Endothelial cell of umbilical vein (primary cell): ENCODE measurements at regions not wholly inside any gene's neighbourhood (a gene's known extent, or its start where the extent isn't known, plus 50 kb on each side); places are given as distances from the start of the nearest gene placed in this dataset.

ENCODE experiments used
- BruUV-seq: library from RNA; stranded (reverse); fragments of 400-500 nt; replicated peaks from 2 replicates; lab custom pipeline; 2021; lab: Mats Ljungman, UMichigan
- CTCF ChIA-PET: fragments of 300-600, 350-600 bp; sonication (Branson Sonifier 250); formaldehyde crosslinking; loops from one replicate; lab custom pipeline; 2021; ENCODE audit warnings: antibody characterized with exemption, inconsistent platforms; lab: Charles Lee
- POLR2A ChIA-PET: fragments of 300-600, 350-600 bp; sonication (Branson Sonifier 250); formaldehyde crosslinking; loops from one replicate; lab custom pipeline; 2021; ENCODE audit warnings: antibody characterized with exemption, inconsistent platforms; lab: Charles Lee
- DNase-seq: peaks from one replicate; pipeline ENCODE4 v3.0.0-alpha.2; 2011; ENCODE audit warnings: low read depth, low spot score
- FAIRE-seq: peaks from 2 replicates; lab custom pipeline; 2011; peaks lifted over from hg19 to GRCh38; lab: Jason Lieb, UNC
- H2AFZ ChIP-seq: 2 replicates; pipeline ENCODE4 v1.6.0; 2012; ENCODE audit warnings: low read depth, low read length, control low read depth, inconsistent platforms
- H3K27ac ChIP-seq: 2 replicates; pipeline ENCODE4 v1.5.1; 2011; ENCODE audit warnings: low read depth, mild to moderate bottlenecking, control low read depth, low read length, moderate library complexity; ENCODE audit not compliant: insufficient read depth
- H3K27me3 ChIP-seq, 2 experiments: 2 replicates each; pipeline versions ENCODE4 v1.6.0 to v1.6.1; 2011; ENCODE audit warnings: low read length in 2 of 2, mixed read lengths in 1 of 2; ENCODE audit not compliant: control insufficient read depth in 2 of 2, insufficient read depth in 2 of 2
- H3K36me3 ChIP-seq, 2 experiments: 2 replicates in 1 of 2; 3 replicates in 1 of 2; pipeline ENCODE4 v1.5.1; 2011; ENCODE audit warnings: low read length in 2 of 2, mild to moderate bottlenecking in 1 of 2, moderate library complexity in 1 of 2; ENCODE audit not compliant: control insufficient read depth in 2 of 2, insufficient read depth in 2 of 2; ENCODE audit errors: extremely low read depth in 1 of 2
- H3K4me1 ChIP-seq: 3 replicates; pipeline ENCODE4 v1.5.1; 2011; ENCODE audit warnings: mild to moderate bottlenecking, low read length; ENCODE audit not compliant: control insufficient read depth, insufficient read depth; ENCODE audit errors: extremely low read depth
- H3K4me2 ChIP-seq: 2 replicates; pipeline ENCODE4 v1.6.1; 2011; ENCODE audit warnings: low read length, control low read depth, mixed read lengths; ENCODE audit not compliant: insufficient read depth
- H3K4me3 ChIP-seq, 3 experiments: fragments of 200-600 bp in 1 of 3; sonication (generic), shearing (Covaris generic) in 1 of 3; replicated peaks in 1 of 3; 2 replicates each; pipeline ENCODE4 v1.5.1; 2011 to 2016; ENCODE audit warnings: control low read depth in 3 of 3, low read length in 3 of 3, mild to moderate bottlenecking in 2 of 3, inconsistent platforms in 1 of 3, low read depth in 1 of 3, moderate library complexity in 1 of 3; ENCODE audit not compliant: insufficient read depth in 1 of 3
- H3K79me2 ChIP-seq: 2 replicates; pipeline ENCODE4 v1.6.0; 2012; ENCODE audit warnings: low read length, inconsistent platforms; ENCODE audit not compliant: control insufficient read depth, insufficient read depth
- H3K9ac ChIP-seq: replicated peaks from 2 replicates; pipeline ENCODE3; 2011; ENCODE audit warnings: low read length, control low read depth; ENCODE audit not compliant: insufficient read depth; ENCODE audit errors: extremely low read depth
- H3K9me1 ChIP-seq: replicated peaks from 3 replicates; pipeline ENCODE4 v1.6.0; 2011; ENCODE audit warnings: mild to moderate bottlenecking, low read length; ENCODE audit not compliant: control insufficient read depth, insufficient read depth; ENCODE audit errors: extremely low read depth
- H3K9me3 ChIP-seq: replicated peaks from 2 replicates; pipeline ENCODE4 v1.5.1; 2012; ENCODE audit warnings: low read length, inconsistent platforms; ENCODE audit not compliant: control insufficient read depth, insufficient read depth
- H4K20me1 ChIP-seq: replicated peaks from 2 replicates; pipeline ENCODE3; 2011; ENCODE audit warnings: mild to moderate bottlenecking, low read length; ENCODE audit not compliant: control insufficient read depth, insufficient read depth; ENCODE audit errors: extremely low read depth
- CTCF ChIP-seq, 2 donors: IDR thresholded peaks; 1 replicate in 1 of 2; 2 replicates in 1 of 2; pipeline ENCODE4 v1.5.1; 2011; ENCODE audit warnings: low read length in 2 of 2, mild to moderate bottlenecking in 2 of 2, moderate library complexity in 2 of 2, control low read depth in 1 of 2, inconsistent platforms in 1 of 2, low read depth in 1 of 2; ENCODE audit not compliant: insufficient read depth in 1 of 2; ENCODE audit errors: extremely low read depth in 1 of 2
- EZH2 ChIP-seq: IDR thresholded peaks from 2 replicates; pipeline ENCODE4 v1.6.1; 2012; ENCODE audit warnings: borderline replicate concordance, low read depth, mild to moderate bottlenecking, moderate library complexity, low read length, inconsistent platforms; ENCODE audit not compliant: severe bottlenecking
- FOS ChIP-seq: IDR thresholded peaks from 2 replicates; pipeline ENCODE4 v1.6.1; 2011; ENCODE audit warnings: mild to moderate bottlenecking, low read length, moderate library complexity, borderline replicate concordance; ENCODE audit not compliant: insufficient read depth
- GATA2 ChIP-seq: IDR thresholded peaks from 2 replicates; pipeline ENCODE4 v1.7.0; 2011; ENCODE audit warnings: low read depth, mild to moderate bottlenecking, moderate library complexity, mixed read lengths, low read length; ENCODE audit not compliant: insufficient read length, insufficient read depth
- JUN ChIP-seq: IDR thresholded peaks from 2 replicates; pipeline ENCODE4 v1.6.1; 2011; ENCODE audit warnings: borderline replicate concordance, low read depth; ENCODE audit not compliant: insufficient read length, insufficient read depth
- MYC ChIP-seq: IDR thresholded peaks from one replicate; pipeline ENCODE4 v1.6.1; 2011; ENCODE audit warnings: mild to moderate bottlenecking, low read depth, low read length
- POLR2A ChIP-seq: IDR thresholded peaks from 2 replicates; pipeline ENCODE4 v1.6.1; 2012; ENCODE audit warnings: low read depth, mild to moderate bottlenecking, control low read depth, low read length
- POLR2AphosphoS5 ChIP-seq: IDR thresholded peaks from 2 replicates; pipeline ENCODE4 v1.6.1; 2012; ENCODE audit warnings: low read depth, mild to moderate bottlenecking, control low read depth, low read length, moderate library complexity; ENCODE audit not compliant: insufficient read depth
- dilution Hi-C: fragments of 300-500 bp; cut with MboI; formaldehyde crosslinking; loops from one replicate; pipeline ENCODE4 v1.15.0; 2019; ENCODE audit warnings: low sequenced_read_pairs; ENCODE audit not compliant: extremely low pct_ligation_motif_present
- intact Hi-C: fragments of 100-400 bp; cut with micrococcal nuclease; formaldehyde crosslinking; loops from one replicate; pipeline ENCODE4 v1.10.0; 2022
- TF ChIP-seq, protein P1 (sequence below): IDR thresholded peaks from 2 replicates; pipeline ENCODE4 v1.6.1; 2011; ENCODE audit not compliant: insufficient read depth, insufficient read length

DNA sequence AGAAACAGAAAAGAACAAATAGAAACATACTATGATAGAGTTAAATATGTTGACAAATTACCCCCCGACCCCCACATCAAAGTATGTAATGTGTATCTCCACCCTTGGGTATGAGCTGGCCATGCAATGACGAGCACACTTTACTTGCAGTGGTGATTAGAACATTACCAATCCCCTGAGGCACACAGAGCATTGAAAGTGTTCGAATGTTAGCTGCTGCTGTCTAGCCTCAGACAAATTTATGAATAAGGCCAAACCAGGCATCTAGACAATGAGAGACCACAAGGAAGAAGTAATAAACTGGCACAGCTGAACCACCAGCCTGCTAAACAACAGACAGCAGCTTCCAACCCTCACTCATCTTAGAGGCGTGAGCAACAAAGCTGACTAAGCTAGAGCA, 380.5 kb downstream of the DSEL start:
- TF ChIP-seq JUN (no peak), FOS (no peak), EZH2 (no peak), CTCF (IDR thresholded peaks at IDR 0.05; ENCODE audit: extremely low read depth in 1 of 2, insufficient read depth in 1 of 2, low read depth in 1 of 2, low read length in 2 of 2) (no peak), POLR2AphosphoS5 (no peak), POLR2A (no peak), MYC (no peak), GATA2 (no peak)
- TF ChIP-seq, protein P1, sequence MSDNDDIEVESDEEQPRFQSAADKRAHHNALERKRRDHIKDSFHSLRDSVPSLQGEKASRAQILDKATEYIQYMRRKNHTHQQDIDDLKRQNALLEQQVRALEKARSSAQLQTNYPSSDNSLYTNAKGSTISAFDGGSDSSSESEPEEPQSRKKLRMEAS, result no peak
- FAIRE-seq (no peak), DNase-seq (no peak)
- CTCF ChIA-PET, result interaction anchor here (0.9 to 2.2 kb wide), 2 partner anchors 13 to 31 kb away, joined by 4 to 7 read pairs; no protein-coding TSS in a partner anchor
- no peaks in the 10 kb centered on the region for H3K36me3 ChIP-seq
- no peak overlapping the region for H2AFZ ChIP-seq
- no peaks in the 10 kb centered on the region for H3K4me1 ChIP-seq
- no peaks in the 10 kb centered on the region for H4K20me1 ChIP-seq
- no peak overlapping the region for H3K4me2 ChIP-seq
- intact Hi-C loops, result no loop called here
- H3K9me3 ChIP-seq, result no peaks in the 10 kb centered on the region
- no peaks in the 10 kb centered on the region for H3K79me2 ChIP-seq
- POLR2A ChIA-PET, result no interaction called here
- no peaks in the 10 kb centered on the region for H3K27me3 ChIP-seq
- H3K9me1 ChIP-seq, result no peaks in the 10 kb centered on the region
- dilution Hi-C loops, result no loop called here
- no peak overlapping the region for H3K4me3 ChIP-seq
- H3K9ac ChIP-seq, result no peak overlapping the region
- no TSS peak for BruUV-seq
- no peak overlapping the region for H3K27ac ChIP-seq
